ENCODE measurements at regions not wholly inside any gene's neighbourhood (a gene's known extent, or its start where the extent isn't known, plus 50 kb on each side); places are given as distances from the start of the nearest gene placed in this dataset.

DNA sequence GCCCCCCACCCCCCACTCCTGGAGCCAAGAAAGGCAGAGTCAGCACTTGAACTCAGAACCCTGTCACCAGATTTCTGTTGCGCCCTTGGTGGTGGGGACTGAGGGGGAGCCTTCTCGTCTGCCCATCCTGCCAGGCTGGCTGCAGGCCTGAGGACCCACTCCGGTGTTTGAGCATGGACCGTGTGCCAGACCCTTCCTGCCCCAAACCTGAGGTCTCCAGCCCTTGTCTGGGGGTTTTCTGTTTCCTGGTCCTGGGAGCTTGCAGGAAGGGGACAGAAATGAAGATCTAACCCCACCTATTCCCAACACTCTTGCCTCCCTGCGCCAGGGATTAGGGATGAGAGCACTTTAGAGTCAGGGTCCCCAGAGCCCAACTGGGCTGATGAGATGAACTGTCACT is 190.6 kb downstream of the HAUS1 start:
- no peak for DNase-seq (ENCODE audit: extremely low spot score)
- CTCF ChIA-PET, result no interaction called here
- POLR2A ChIA-PET, result no interaction called here
- TF ChIP-seq SP1 (IDR thresholded peaks at IDR 0.05) (no peak), FOXA1 (IDR thresholded peaks at IDR 0.05) (no peak), PKNOX1 (IDR thresholded peaks at IDR 0.05) (no peak), BHLHE40 (IDR thresholded peaks at IDR 0.05; ENCODE audit: borderline replicate concordance) (no peak), ELF4 (IDR thresholded peaks at IDR 0.05) (no peak)

DNA sequence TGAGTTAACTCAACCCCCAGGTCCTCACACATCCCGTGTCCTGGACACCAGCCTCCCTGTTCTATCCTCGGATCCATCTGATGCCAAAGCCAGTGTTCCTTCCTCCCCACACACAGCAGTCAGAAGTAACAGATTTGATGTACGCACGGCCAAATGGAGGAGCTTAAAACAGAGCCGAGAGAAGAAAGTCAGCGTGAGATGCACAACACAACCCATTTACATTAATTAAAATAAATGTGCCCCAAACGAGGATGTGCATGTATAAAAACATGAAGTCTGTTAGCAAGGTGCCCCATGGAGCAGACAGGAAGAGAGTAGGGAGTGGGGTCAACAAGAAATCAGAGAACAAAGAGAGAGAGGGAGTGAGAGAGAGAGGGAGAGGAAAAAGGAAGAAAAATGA is 191.2 kb downstream of the HAUS1 start:
- DNase-seq (ENCODE audit: extremely low spot score), result no peak
- POLR2A ChIA-PET, result no interaction called here
- CTCF ChIA-PET, result no interaction called here
- TF ChIP-seq FOXM1 (IDR thresholded peaks at IDR 0.05; ENCODE audit: borderline replicate concordance) (no peak), ELF4 (IDR thresholded peaks at IDR 0.05) (no peak), L3MBTL2 (conservative IDR thresholded peaks at IDR 0.05) (no peak), CTBP1 (IDR thresholded peaks at IDR 0.05; ENCODE audit: borderline replicate concordance) (no peak), TARDBP (IDR thresholded peaks at IDR 0.05) (no peak), FOXA1 (IDR thresholded peaks at IDR 0.05) (no peak), FOXK2 (IDR thresholded peaks at IDR 0.05) (no peak), HDGF (IDR thresholded peaks at IDR 0.05; ENCODE audit: borderline replicate concordance) (no peak), NFRKB (IDR thresholded peaks at IDR 0.05) (no peak), BHLHE40 (IDR thresholded peaks at IDR 0.05; ENCODE audit: borderline replicate concordance) (no peak), ARNT (IDR thresholded peaks at IDR 0.05) (no peak), PKNOX1 (IDR thresholded peaks at IDR 0.05) (no peak), SP1 (IDR thresholded peaks at IDR 0.05) (no peak), SUZ12 (IDR thresholded peaks at IDR 0.05) (no peak)

- no peak for DNase-seq (ENCODE audit: extremely low spot score)
- ChIA-PET POLR2A (no interaction called here), CTCF (no interaction called here)
- TF ChIP-seq ELF4 (IDR thresholded peaks at IDR 0.05) (no peak), FOXK2 (IDR thresholded peaks at IDR 0.05) (no peak), FOXA1 (IDR thresholded peaks at IDR 0.05) (no peak), L3MBTL2 (conservative IDR thresholded peaks at IDR 0.05) (no peak), LEF1 (IDR thresholded peaks at IDR 0.05; ENCODE audit: borderline replicate concordance) (no peak), SUZ12 (IDR thresholded peaks at IDR 0.05) (no peak), ARNT (IDR thresholded peaks at IDR 0.05) (no peak), ZNF384 (IDR thresholded peaks at IDR 0.05) (no peak), PKNOX1 (IDR thresholded peaks at IDR 0.05) (no peak), TARDBP (IDR thresholded peaks at IDR 0.05) (no peak), HDGF (IDR thresholded peaks at IDR 0.05; ENCODE audit: borderline replicate concordance) (no peak), CTBP1 (IDR thresholded peaks at IDR 0.05; ENCODE audit: borderline replicate concordance) (no peak), SP1 (IDR thresholded peaks at IDR 0.05) (no peak)
These were observed 192.5 kb downstream of the HAUS1 start for GRCh38 chr18:46296656-46297055.

DNA sequence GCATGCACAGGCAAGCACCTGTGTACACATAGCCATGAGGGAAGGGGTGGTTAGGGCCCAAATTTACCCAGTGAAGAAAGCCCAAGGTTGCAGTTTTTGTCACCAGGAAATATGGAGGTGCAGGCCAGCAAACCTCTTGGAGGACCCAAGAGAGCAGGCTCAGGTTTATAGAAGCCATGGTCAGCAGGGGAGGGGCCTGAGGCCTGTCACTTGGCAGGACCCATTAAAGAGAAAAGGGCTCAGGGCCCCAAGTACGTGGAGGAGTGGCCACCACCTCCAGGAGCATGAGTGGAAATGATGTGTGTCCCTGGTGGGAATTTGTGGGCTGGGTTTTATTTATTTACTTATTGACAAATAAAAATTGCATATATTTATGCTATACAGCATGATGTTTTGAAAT is 192.9 kb downstream of the HAUS1 start:
- POLR2A ChIA-PET, result no interaction called here
- no peak for DNase-seq (ENCODE audit: extremely low spot score)
- CTCF ChIA-PET, result no interaction called here
- no peak for TF ChIP-seq SP1 (IDR thresholded peaks at IDR 0.05)
- TF ChIP-seq ELF4 (IDR thresholded peaks at IDR 0.05), result no peak
- no peak for TF ChIP-seq PKNOX1 (IDR thresholded peaks at IDR 0.05)
- no peak for TF ChIP-seq FOXA1 (IDR thresholded peaks at IDR 0.05)
- no peak for TF ChIP-seq CTBP1 (IDR thresholded peaks at IDR 0.05; ENCODE audit: borderline replicate concordance)
- no peak for TF ChIP-seq L3MBTL2 (conservative IDR thresholded peaks at IDR 0.05)
- no peak for TF ChIP-seq ZNF384 (IDR thresholded peaks at IDR 0.05)

GRCh38 chr18:46297621-46298020 is 193.4 kb downstream of the HAUS1 start:
- no peak for TF ChIP-seq HDGF (IDR thresholded peaks at IDR 0.05; ENCODE audit: borderline replicate concordance)
- no peak for TF ChIP-seq ARNT (IDR thresholded peaks at IDR 0.05)
- TF ChIP-seq FOXM1 (IDR thresholded peaks at IDR 0.05; ENCODE audit: borderline replicate concordance), result no peak
- TF ChIP-seq FOXK2 (IDR thresholded peaks at IDR 0.05), result no peak
- TF ChIP-seq SUZ12 (IDR thresholded peaks at IDR 0.05), result no peak
- no peak for TF ChIP-seq ELF4 (IDR thresholded peaks at IDR 0.05)
- no peak for TF ChIP-seq FOXA1 (IDR thresholded peaks at IDR 0.05)
- DNase-seq (ENCODE audit: extremely low spot score), result no peak
- POLR2A ChIA-PET, result no interaction called here
- CTCF ChIA-PET, result no interaction called here

DNA sequence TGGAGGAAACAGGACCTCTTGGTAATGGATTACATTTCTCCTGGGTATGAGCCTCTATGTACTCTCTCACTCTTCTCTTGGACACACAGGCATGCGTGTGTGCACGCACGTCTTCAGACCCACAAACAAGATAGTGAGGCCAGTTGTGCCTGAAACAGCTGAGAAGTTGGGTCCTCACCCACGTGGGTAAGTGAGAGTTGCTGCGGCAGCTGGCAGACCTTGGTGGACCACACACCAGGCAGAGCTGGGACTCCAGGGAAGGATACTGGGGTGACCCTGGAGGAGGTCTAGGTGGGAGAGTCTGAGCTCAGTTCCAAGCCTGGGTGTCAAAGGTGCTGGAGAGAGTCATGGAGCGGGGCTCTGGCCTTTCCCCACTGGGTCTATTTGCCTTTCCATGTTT is 194.3 kb downstream of the HAUS1 start:
- CTCF ChIA-PET, result no interaction called here
- TF ChIP-seq TARDBP (IDR thresholded peaks at IDR 0.05) (no peak), FOXA1 (IDR thresholded peaks at IDR 0.05) (no peak), SP1 (IDR thresholded peaks at IDR 0.05) (no peak), FOXK2 (IDR thresholded peaks at IDR 0.05) (no peak), ELF4 (IDR thresholded peaks at IDR 0.05) (no peak), SUZ12 (IDR thresholded peaks at IDR 0.05) (no peak), ARNT (IDR thresholded peaks at IDR 0.05) (no peak), ZNF384 (IDR thresholded peaks at IDR 0.05) (no peak), CTBP1 (IDR thresholded peaks at IDR 0.05; ENCODE audit: borderline replicate concordance) (no peak), PKNOX1 (IDR thresholded peaks at IDR 0.05) (no peak), FOXM1 (IDR thresholded peaks at IDR 0.05; ENCODE audit: borderline replicate concordance) (no peak), HDGF (IDR thresholded peaks at IDR 0.05; ENCODE audit: borderline replicate concordance) (no peak), LEF1 (IDR thresholded peaks at IDR 0.05; ENCODE audit: borderline replicate concordance) (no peak), BHLHE40 (IDR thresholded peaks at IDR 0.05; ENCODE audit: borderline replicate concordance) (no peak), NFRKB (IDR thresholded peaks at IDR 0.05) (no peak)
- POLR2A ChIA-PET, result interaction anchor here (0.9 kb wide), 1 partner anchor 125 kb away, joined by 3 read pairs; no protein-coding TSS in a partner anchor
- DNase-seq (ENCODE audit: extremely low spot score), result no peak
